Activated naive CD4-positive, alpha-beta T cell treated with anti-CD3 and anti-CD28 coated beads, Interleukin-2, amount 10 ng/mL, durations not matched to agents 7 days and 5 days (primary cell): ENCODE measurements at regions not wholly inside any gene's neighbourhood (a gene's known extent, or its start where the extent isn't known, plus 50 kb on each side); places are given as distances from the start of the nearest gene placed in this dataset.

ENCODE experiments used
- CTCF ChIA-PET: fragments of 350-600 bp; sonication (Branson Sonifier 250); formaldehyde crosslinking; loops from one replicate; lab custom pipeline; 2021; ENCODE audit warnings: antibody characterized with exemption; lab: Charles Lee
- DNase-seq: peaks from one replicate; pipeline ENCODE4 v3.0.0-alpha.2; 2020
- H3K27ac Mint-ChIP-seq: one replicate; pipeline ENCODE4 v1.8.0; 2021; ENCODE audit warnings: mild to moderate bottlenecking, moderate library complexity, mixed read lengths
- H3K27me3 Mint-ChIP-seq: one replicate; pipeline ENCODE4 v1.8.0; 2021; ENCODE audit warnings: mild to moderate bottlenecking, mixed read lengths
- H3K36me3 Mint-ChIP-seq: one replicate; pipeline ENCODE4 v1.8.0; 2021; ENCODE audit warnings: mixed read lengths
- H3K4me1 Mint-ChIP-seq: one replicate; pipeline ENCODE4 v1.8.0; 2021; ENCODE audit warnings: mixed read lengths
- H3K4me3 Mint-ChIP-seq: one replicate; pipeline ENCODE4 v1.8.0; 2021; ENCODE audit warnings: mild to moderate bottlenecking, moderate library complexity, mixed read lengths
- H3K9me3 Mint-ChIP-seq: one replicate; pipeline ENCODE4 v1.8.0; 2021; ENCODE audit warnings: mixed read lengths

GRCh38 chr6:88558981-88559380, 392.8 kb upstream of the CNR1 start:
- no peaks in the 10 kb centered on the region for H3K36me3 Mint-ChIP-seq
- no peak overlapping the region for H3K27ac Mint-ChIP-seq
- peaks cover 3% of the 10 kb centered on the region for H3K4me1 Mint-ChIP-seq
- H3K27me3 Mint-ChIP-seq: peaks cover 3% of the 10 kb centered on the region
- no peak overlapping the region for H3K4me3 Mint-ChIP-seq
- no peak for DNase-seq
- no peaks in the 10 kb centered on the region for H3K9me3 Mint-ChIP-seq
- CTCF ChIA-PET: no interaction called here

- Mint-ChIP-seq H3K9me3 (no peaks in the 10 kb centered on the region), H3K36me3 (no peaks in the 10 kb centered on the region), H3K4me3 (no peak overlapping the region), H3K27me3 (peaks cover 3% of the 10 kb centered on the region), H3K27ac (no peak overlapping the region), H3K4me1 (peaks cover 1% of the 10 kb centered on the region)
- CTCF ChIA-PET: no interaction called here
- DNase-seq: no peak
Observed at GRCh38 chr6:88556663-88557062, 390.5 kb upstream of the CNR1 start.

GRCh38 chr6:88548891-88549505, 382.9 kb upstream of the CNR1 start:
- no peaks in the 10 kb centered on the region for H3K36me3 Mint-ChIP-seq
- no peak for DNase-seq
- H3K9me3 Mint-ChIP-seq: no peaks in the 10 kb centered on the region
- no peak overlapping the region for H3K4me3 Mint-ChIP-seq
- H3K27ac Mint-ChIP-seq: no peak overlapping the region
- H3K27me3 Mint-ChIP-seq: peaks cover 10% of the 10 kb centered on the region
- CTCF ChIA-PET: no interaction called here
- no peaks in the 10 kb centered on the region for H3K4me1 Mint-ChIP-seq

- H3K4me1 Mint-ChIP-seq: no peaks in the 10 kb centered on the region
- H3K36me3 Mint-ChIP-seq: no peaks in the 10 kb centered on the region
- peaks cover 10% of the 10 kb centered on the region for H3K27me3 Mint-ChIP-seq
- H3K4me3 Mint-ChIP-seq: no peak overlapping the region
- CTCF ChIA-PET: no interaction called here
- H3K27ac Mint-ChIP-seq: no peak overlapping the region
- no peak for DNase-seq
- no peaks in the 10 kb centered on the region for H3K9me3 Mint-ChIP-seq
Observed at GRCh38 chr6:88547768-88548167, 381.6 kb upstream of the CNR1 start.

GRCh38 chr6:88545991-88546390, 379.8 kb upstream of the CNR1 start:
- H3K27ac Mint-ChIP-seq: no peak overlapping the region
- no peaks in the 10 kb centered on the region for H3K36me3 Mint-ChIP-seq
- no peaks in the 10 kb centered on the region for H3K9me3 Mint-ChIP-seq
- no peak overlapping the region for H3K4me3 Mint-ChIP-seq
- CTCF ChIA-PET: no interaction called here
- no peak for DNase-seq
- H3K27me3 Mint-ChIP-seq: peaks cover 10% of the 10 kb centered on the region
- H3K4me1 Mint-ChIP-seq: no peaks in the 10 kb centered on the region

- no peak overlapping the region for H3K27ac Mint-ChIP-seq
- H3K27me3 Mint-ChIP-seq: peaks cover 10% of the 10 kb centered on the region
- CTCF ChIA-PET: no interaction called here
- H3K9me3 Mint-ChIP-seq: no peaks in the 10 kb centered on the region
- DNase-seq: no peak
- no peaks in the 10 kb centered on the region for H3K4me1 Mint-ChIP-seq
- H3K36me3 Mint-ChIP-seq: no peaks in the 10 kb centered on the region
- no peak overlapping the region for H3K4me3 Mint-ChIP-seq
Observed at GRCh38 chr6:88544986-88545612, 379.0 kb upstream of the CNR1 start.

- CTCF ChIA-PET: no interaction called here
- H3K36me3 Mint-ChIP-seq: no peaks in the 10 kb centered on the region
- DNase-seq: no peak
- H3K27me3 Mint-ChIP-seq: peaks cover 8% of the 10 kb centered on the region
- H3K27ac Mint-ChIP-seq: no peak overlapping the region
- H3K9me3 Mint-ChIP-seq: no peaks in the 10 kb centered on the region
- H3K4me1 Mint-ChIP-seq: no peaks in the 10 kb centered on the region
- H3K4me3 Mint-ChIP-seq: no peak overlapping the region
Observed at GRCh38 chr6:88539295-88539764, 373.2 kb upstream of the CNR1 start.

GRCh38 chr6:88538840-88539239, 372.7 kb upstream of the CNR1 start:
- Mint-ChIP-seq H3K36me3 (no peaks in the 10 kb centered on the region), H3K9me3 (no peaks in the 10 kb centered on the region), H3K27me3 (peaks cover 6% of the 10 kb centered on the region), H3K4me1 (no peaks in the 10 kb centered on the region), H3K4me3 (no peak overlapping the region), H3K27ac (no peak overlapping the region)
- CTCF ChIA-PET: no interaction called here
- DNase-seq: no peak

- Mint-ChIP-seq H3K4me3 (no peak overlapping the region), H3K27me3 (peaks cover 6% of the 10 kb centered on the region), H3K36me3 (no peaks in the 10 kb centered on the region), H3K27ac (no peak overlapping the region), H3K4me1 (no peaks in the 10 kb centered on the region), H3K9me3 (no peaks in the 10 kb centered on the region)
- CTCF ChIA-PET: no interaction called here
- DNase-seq: peak; percentile 26
Observed at GRCh38 chr6:88538130-88538706, 372.1 kb upstream of the CNR1 start.

- Mint-ChIP-seq H3K4me1 (no peaks in the 10 kb centered on the region), H3K27me3 (peaks cover 6% of the 10 kb centered on the region), H3K4me3 (no peak overlapping the region), H3K9me3 (no peaks in the 10 kb centered on the region), H3K27ac (no peak overlapping the region), H3K36me3 (no peaks in the 10 kb centered on the region)
- CTCF ChIA-PET: no interaction called here
- no peak for DNase-seq
Observed at GRCh38 chr6:88536071-88536625, 370.0 kb upstream of the CNR1 start.

- Mint-ChIP-seq H3K27ac (no peak overlapping the region), H3K9me3 (no peaks in the 10 kb centered on the region), H3K27me3 (peaks cover 6% of the 10 kb centered on the region), H3K4me1 (no peaks in the 10 kb centered on the region), H3K4me3 (no peak overlapping the region), H3K36me3 (no peaks in the 10 kb centered on the region)
- CTCF ChIA-PET: no interaction called here
- DNase-seq: no peak
Observed at GRCh38 chr6:88535306-88535705, 369.2 kb upstream of the CNR1 start.

- Mint-ChIP-seq H3K27ac (no peak overlapping the region), H3K27me3 (peaks cover 6% of the 10 kb centered on the region)
- CTCF ChIA-PET: no interaction called here
Observed at GRCh38 chr6:88532241-88532860, 366.2 kb upstream of the CNR1 start.

GRCh38 chr6:88529726-88530125, 363.6 kb upstream of the CNR1 start:
- Mint-ChIP-seq H3K36me3 (no peaks in the 10 kb centered on the region), H3K27ac (no peak overlapping the region), H3K9me3 (no peaks in the 10 kb centered on the region), H3K4me3 (no peak overlapping the region), H3K4me1 (no peaks in the 10 kb centered on the region), H3K27me3 (no peaks in the 10 kb centered on the region)
- no peak for DNase-seq
- CTCF ChIA-PET: no interaction called here

More at GRCh38 chr6:88532241-88532860, 366.2 kb upstream of the CNR1 start:
- H3K4me1 Mint-ChIP-seq: no peaks in the 10 kb centered on the region
- no peaks in the 10 kb centered on the region for H3K36me3 Mint-ChIP-seq
- DNase-seq: no peak
- no peak overlapping the region for H3K4me3 Mint-ChIP-seq
- no peaks in the 10 kb centered on the region for H3K9me3 Mint-ChIP-seq

- Mint-ChIP-seq H3K4me3 (no peak overlapping the region), H3K27ac (no peak overlapping the region), H3K4me1 (no peaks in the 10 kb centered on the region), H3K27me3 (no peaks in the 10 kb centered on the region), H3K36me3 (no peaks in the 10 kb centered on the region), H3K9me3 (no peaks in the 10 kb centered on the region)
- no peak for DNase-seq
- CTCF ChIA-PET: no interaction called here
Observed at GRCh38 chr6:88520445-88520844, 354.3 kb upstream of the CNR1 start.

GRCh38 chr6:88520017-88520338, 353.8 kb upstream of the CNR1 start:
- H3K27ac Mint-ChIP-seq: no peak overlapping the region
- DNase-seq: no peak
- H3K27me3 Mint-ChIP-seq: no peaks in the 10 kb centered on the region
- CTCF ChIA-PET: no interaction called here
- no peaks in the 10 kb centered on the region for H3K4me1 Mint-ChIP-seq
- H3K36me3 Mint-ChIP-seq: no peaks in the 10 kb centered on the region
- no peaks in the 10 kb centered on the region for H3K9me3 Mint-ChIP-seq
- H3K4me3 Mint-ChIP-seq: no peak overlapping the region
